Cardiac muscle cell (in vitro differentiated cells and primary cell): ENCODE measurements at regions not wholly inside any gene's neighbourhood (a gene's known extent, or its start where the extent isn't known, plus 50 kb on each side); places are given as distances from the start of the nearest gene placed in this dataset.
A peak's percentile ranks its signal among the peaks of the same experiment; 100 is the strongest.
"Not testable (repeated sequence)": the region's sequence is repeated elsewhere in the genome, so short reads cannot be mapped to it uniquely, and the experiment has no call there.

Source experiments
- DNase-seq, 2 donors: peaks; one replicate each; pipeline versions ENCODE4 v3.0.0 to v3.0.0-alpha.2; 2010 to 2017; ENCODE audit warnings: low read depth in 1 of 2, low spot score in 1 of 2
- H3K27ac ChIP-seq: fragments of 200-600 bp; sonication (generic); 2 replicates; pipeline ENCODE4 v1.5.1; 2016
- H3K27me3 ChIP-seq: fragments of 200-600 bp; sonication (generic); 2 replicates; pipeline ENCODE4 v1.6.0; 2016; ENCODE audit warnings: control low read depth
- H3K36me3 ChIP-seq: fragments of 200-600 bp; sonication (generic); 2 replicates; pipeline ENCODE4 v1.5.1; 2016; ENCODE audit warnings: control low read depth
- H3K4me1 ChIP-seq: fragments of 200-600 bp; sonication (generic); 2 replicates; pipeline ENCODE4 v1.8.1; 2017; ENCODE audit warnings: low read depth, mild to moderate bottlenecking, mixed run types
- H3K4me3 ChIP-seq: fragments of 200-600 bp; sonication (generic); 2 replicates; pipeline ENCODE4 v1.5.1; 2016; ENCODE audit warnings: mild to moderate bottlenecking
- H3K9me3 ChIP-seq: fragments of 200-600 bp; sonication (generic); 2 replicates; pipeline ENCODE4 v1.5.1; 2017; ENCODE audit warnings: low read depth, mild to moderate bottlenecking, control low read depth
- TF ChIP-seq, protein P1 (sequence below): IDR thresholded peaks from 2 replicates; pipeline ENCODE4 v1.5.1; 2012; ENCODE audit warnings: low read depth, mild to moderate bottlenecking, low read length

DNA sequence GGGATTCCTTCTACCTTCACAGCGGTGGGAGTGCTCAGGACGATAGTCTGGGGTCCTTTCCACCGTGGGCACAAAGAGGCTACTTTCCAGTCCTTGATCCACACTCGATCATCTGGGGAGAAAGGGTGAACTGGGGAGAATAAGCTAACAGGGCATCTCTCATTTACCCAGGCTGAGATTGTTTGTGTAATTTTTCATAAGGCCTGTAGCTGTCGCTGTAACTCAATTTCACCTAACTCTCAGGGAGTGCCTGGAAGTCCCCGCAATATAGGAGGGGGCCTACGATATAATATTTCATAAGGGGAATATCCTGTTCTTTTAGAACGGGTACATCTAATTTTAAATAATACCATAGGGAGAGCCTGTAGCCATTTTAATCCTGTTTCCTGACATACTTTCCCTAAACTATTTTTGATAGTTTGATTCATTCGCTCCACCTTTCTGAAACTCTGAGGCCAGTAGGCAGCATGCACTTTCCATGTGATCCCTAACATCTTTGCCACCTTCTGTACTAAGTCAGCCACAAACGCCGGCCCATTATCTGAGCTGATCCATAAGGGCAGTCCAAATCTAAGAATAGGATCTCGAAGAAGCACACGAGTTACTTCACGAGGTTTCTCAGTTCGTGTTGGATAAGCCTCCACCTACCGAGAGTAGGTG is 127.2 kb upstream of the CCZ1B start:
- H3K4me3 ChIP-seq, DNase-seq, H3K27ac ChIP-seq, H3K36me3 ChIP-seq, H3K4me1 ChIP-seq, H3K27me3 ChIP-seq, H3K9me3 ChIP-seq: not testable (repeated sequence)
- TF ChIP-seq, protein P1, sequence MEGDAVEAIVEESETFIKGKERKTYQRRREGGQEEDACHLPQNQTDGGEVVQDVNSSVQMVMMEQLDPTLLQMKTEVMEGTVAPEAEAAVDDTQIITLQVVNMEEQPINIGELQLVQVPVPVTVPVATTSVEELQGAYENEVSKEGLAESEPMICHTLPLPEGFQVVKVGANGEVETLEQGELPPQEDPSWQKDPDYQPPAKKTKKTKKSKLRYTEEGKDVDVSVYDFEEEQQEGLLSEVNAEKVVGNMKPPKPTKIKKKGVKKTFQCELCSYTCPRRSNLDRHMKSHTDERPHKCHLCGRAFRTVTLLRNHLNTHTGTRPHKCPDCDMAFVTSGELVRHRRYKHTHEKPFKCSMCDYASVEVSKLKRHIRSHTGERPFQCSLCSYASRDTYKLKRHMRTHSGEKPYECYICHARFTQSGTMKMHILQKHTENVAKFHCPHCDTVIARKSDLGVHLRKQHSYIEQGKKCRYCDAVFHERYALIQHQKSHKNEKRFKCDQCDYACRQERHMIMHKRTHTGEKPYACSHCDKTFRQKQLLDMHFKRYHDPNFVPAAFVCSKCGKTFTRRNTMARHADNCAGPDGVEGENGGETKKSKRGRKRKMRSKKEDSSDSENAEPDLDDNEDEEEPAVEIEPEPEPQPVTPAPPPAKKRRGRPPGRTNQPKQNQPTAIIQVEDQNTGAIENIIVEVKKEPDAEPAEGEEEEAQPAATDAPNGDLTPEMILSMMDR, result peak; percentile 7

DNA sequence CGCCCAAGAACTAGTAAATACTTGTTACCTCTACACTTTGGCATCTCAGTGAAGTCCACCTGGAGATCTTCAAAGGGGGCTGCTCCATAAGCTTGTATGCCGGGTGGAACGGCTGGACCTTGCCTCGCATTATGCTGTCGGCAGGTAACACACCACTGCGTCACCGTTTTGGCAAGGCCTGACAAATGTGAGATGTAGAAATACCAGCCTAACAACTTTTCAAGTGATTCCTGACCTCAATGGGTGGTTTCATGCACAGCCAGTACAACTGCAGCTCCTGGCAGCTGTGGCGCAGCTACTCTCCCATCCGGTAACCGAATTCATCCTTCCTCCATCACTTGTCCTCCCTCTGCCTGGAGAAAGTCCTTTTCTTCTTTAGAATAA is 127.7 kb upstream of the CCZ1B start:
- H3K36me3 ChIP-seq, H3K27me3 ChIP-seq, H3K9me3 ChIP-seq, H3K4me3 ChIP-seq, DNase-seq, H3K4me1 ChIP-seq, H3K27ac ChIP-seq: not testable (repeated sequence)

DNA sequence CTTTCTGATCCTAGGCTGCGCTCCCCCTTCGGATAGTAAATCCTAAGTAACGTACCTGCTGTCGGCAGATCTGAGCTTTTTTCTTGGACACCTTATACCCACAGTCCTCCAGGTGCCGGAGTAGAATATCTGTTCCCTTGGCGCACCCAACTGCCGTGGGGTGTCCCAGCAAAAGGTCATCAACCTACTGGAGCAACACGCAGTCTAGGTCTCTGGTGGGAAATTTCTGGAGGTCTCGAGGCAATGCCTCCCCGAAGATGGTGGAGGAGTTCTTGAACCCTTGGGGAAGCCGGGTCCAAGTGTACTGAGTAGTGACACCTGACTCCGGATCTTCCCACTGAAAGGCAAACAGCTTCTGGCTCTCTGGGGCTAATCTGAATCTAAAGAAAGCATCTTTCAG is 129.3 kb upstream of the CCZ1B start:
- H3K27ac ChIP-seq, H3K27me3 ChIP-seq, H3K9me3 ChIP-seq, H3K4me3 ChIP-seq, H3K4me1 ChIP-seq, DNase-seq, H3K36me3 ChIP-seq: not testable (repeated sequence)

DNA sequence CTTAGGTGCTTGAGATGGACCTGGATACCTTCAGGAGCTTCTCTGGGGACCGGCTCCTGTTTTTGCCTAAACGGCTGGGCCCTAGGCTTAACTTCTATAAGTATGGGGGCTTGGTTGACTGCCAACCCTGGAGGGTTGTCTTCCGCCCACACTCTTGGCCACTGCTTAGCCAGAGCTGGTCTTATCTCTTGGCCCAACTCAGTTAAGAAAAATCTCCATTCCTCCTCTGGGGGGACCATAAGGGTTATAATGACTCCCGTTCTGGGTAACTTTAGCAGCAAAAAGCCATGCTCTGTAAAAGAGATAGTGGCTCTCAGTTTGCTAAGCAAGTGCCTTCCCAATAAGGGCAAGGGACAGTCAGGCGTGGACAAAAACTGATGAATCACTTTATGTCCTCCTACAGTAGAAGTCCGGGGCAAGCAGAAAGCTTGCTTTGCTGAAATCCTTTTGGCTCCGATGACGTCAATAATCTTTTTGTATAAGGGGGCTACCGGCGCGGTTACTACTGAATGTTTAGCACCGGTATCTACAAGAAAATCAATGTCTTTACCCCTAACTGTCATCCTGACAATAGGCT is 130.0 kb upstream of the CCZ1B start:
- H3K27ac ChIP-seq, H3K9me3 ChIP-seq, H3K4me3 ChIP-seq, H3K36me3 ChIP-seq, H3K4me1 ChIP-seq, H3K27me3 ChIP-seq: not testable (repeated sequence)
- DNase-seq, result peak in 1 of 2 donors; percentile 76
- TF ChIP-seq, protein P1, result peak; percentile 15

DNA sequence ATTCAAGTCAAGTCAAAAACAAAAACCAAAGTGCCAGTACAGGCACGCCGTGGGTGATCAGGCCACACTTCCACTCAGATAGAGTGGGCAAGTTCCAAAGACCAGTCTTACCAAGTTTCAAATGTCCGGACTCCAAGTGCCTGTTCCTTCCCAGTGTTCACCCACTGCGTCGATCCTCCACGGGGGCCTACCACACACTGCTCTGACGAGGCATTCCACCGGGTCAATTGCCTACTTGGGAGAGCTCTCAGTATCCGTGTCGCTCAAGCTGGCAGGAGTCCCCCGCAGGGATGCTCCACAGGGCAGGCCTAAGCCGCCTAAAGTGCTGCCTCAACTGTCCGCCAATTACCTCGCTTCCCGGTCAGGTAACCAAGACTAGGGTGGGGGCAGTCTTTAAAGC is 132.3 kb upstream of the CCZ1B start:
- not testable (repeated sequence) for H3K27me3 ChIP-seq, H3K4me3 ChIP-seq, H3K4me1 ChIP-seq, H3K9me3 ChIP-seq, H3K36me3 ChIP-seq, DNase-seq, H3K27ac ChIP-seq

DNA sequence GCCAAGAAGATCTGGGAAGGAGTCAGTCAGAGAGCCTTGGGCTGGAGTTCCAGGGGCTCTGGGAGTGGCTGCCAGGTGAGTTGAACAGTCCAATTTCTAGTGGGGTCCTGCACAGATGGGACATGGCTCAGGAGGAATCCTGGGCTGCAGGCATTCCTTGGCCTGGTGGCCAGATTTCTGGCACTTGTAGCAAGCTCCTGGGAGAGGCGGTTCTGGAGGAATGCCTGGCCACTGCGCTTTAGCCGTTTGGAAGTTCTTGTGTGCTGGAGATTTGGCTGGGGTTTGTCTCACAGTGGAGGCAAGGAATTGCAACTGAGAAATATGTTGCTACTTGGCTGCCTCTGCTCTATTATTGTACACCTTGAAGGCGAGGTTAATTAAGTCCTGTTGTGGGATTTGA is 133.9 kb upstream of the CCZ1B start:
- H3K36me3 ChIP-seq, H3K9me3 ChIP-seq, H3K4me1 ChIP-seq, H3K27me3 ChIP-seq, H3K4me3 ChIP-seq, H3K27ac ChIP-seq, DNase-seq: not testable (repeated sequence)

DNA sequence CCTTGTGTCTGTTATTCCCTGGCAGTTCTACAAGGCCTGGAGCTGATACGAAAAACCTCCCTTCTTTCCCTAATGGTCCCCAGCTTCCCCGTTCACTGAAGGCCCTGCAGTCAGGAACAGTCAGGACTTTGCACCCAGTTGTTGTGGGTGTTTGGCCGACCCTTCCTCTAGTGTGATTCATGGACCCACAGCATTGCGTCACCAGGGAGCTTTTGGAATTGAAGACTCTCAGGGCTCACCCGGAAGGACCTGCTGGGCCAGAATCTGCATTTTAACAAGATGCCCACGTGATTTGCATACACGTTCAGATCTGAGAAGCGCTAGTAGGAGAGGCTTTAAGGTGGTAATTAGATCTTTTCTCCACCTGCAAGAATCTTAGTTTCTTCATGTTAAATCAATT is 136.8 kb upstream of the CCZ1B start:
- H3K27me3 ChIP-seq, H3K4me1 ChIP-seq, H3K4me3 ChIP-seq, H3K27ac ChIP-seq, H3K9me3 ChIP-seq, H3K36me3 ChIP-seq: not testable (repeated sequence)
- peak in 1 of 2 donors; percentile 10 for DNase-seq

DNA sequence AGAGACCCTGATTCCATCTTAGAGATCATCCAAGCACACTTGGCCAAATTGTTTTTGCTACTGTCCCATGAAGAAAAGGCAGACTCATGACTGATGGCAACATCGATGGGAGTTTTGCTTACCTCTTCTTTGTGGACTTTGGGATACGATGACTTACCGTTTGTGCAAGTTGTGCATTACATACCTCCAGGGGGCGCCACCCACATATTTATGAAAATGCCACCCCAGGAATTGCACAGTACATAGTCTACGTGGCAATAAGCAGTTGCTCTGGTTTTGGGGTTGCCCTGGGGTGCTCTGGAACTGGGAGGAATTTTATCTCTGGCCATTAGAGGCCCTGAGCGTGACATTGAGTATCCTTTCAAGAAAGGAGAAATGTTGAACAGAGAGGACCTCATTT is 139.0 kb upstream of the CCZ1B start:
- not testable (repeated sequence) for H3K9me3 ChIP-seq, H3K4me1 ChIP-seq, H3K4me3 ChIP-seq, H3K27ac ChIP-seq, H3K27me3 ChIP-seq, H3K36me3 ChIP-seq
- TF ChIP-seq, protein P1, result peak; percentile 22
- peak; percentile 41 to 49 for DNase-seq

DNA sequence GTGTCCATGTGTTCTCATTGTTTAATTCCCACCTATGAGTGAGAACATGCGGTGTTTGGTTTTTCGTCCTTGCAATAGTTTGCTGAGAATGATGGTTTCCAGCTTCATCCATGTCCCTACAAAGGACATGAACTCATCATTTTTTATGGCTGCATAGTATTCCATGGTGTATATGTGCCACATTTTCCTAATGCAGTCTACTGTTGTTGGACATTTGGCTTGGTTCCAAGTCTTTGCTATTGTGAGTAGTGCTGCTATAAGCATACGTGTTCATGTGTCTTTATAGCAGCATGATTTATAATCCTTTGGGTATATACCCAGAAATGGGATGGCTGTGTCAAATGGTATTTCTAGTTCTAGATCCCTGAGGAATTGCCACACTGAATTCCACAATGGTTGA is 144.1 kb upstream of the CCZ1B start:
- not testable (repeated sequence) for H3K4me1 ChIP-seq, DNase-seq, H3K36me3 ChIP-seq, H3K9me3 ChIP-seq, H3K4me3 ChIP-seq, H3K27me3 ChIP-seq, H3K27ac ChIP-seq

DNA sequence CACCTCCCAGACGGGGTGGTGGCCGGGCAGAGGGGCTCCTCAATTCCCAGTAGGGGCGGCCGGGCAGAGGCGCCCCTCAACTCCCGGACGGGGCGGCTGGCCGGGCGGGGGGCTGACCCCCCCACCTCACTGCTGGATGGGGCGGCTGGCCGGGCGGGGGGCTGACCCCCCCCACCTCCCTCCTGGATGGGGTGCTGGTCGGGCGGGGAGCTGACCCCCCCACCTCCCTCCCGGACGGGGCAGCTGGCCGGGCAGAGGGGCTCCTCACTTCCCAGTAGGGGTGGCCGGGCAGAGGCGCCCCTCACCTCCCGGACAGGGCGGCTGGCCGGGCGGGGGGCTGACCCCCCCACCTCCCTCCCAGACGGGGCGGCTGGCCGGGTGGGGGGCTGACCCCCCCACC is 148.8 kb upstream of the CCZ1B start:
- DNase-seq, H3K4me1 ChIP-seq, H3K9me3 ChIP-seq, H3K27me3 ChIP-seq, H3K27ac ChIP-seq, H3K36me3 ChIP-seq, H3K4me3 ChIP-seq: not testable (repeated sequence)

DNA sequence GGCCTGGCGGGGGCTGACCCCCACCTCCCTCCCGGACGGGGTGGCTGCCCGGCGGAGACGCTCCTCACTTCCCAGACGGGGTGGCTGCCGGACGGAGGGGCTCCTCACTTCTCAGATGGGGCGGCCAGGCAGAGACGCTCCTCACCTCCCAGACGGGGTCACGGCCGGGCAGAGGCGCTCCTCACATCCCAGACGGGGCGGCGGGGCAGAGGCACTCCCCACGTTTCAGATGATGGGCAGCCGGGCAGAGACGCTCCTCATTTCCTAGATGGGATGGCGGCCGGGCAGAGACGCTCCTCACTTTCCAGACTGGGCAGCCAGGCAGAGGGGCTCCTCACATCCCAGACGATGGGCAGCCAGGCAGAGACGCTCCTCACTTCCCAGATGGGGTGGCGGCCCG is 149.3 kb upstream of the CCZ1B start:
- not testable (repeated sequence) for H3K4me3 ChIP-seq, DNase-seq, H3K27ac ChIP-seq, H3K9me3 ChIP-seq, H3K4me1 ChIP-seq, H3K36me3 ChIP-seq, H3K27me3 ChIP-seq
